ENCODE measurements at regions not wholly inside any gene's neighbourhood (a gene's known extent, or its start where the extent isn't known, plus 50 kb on each side); places are given as distances from the start of the nearest gene placed in this dataset.

GRCh38 chr7:52565974-52566373 lies 469.5 kb upstream of the POM121L12 start:
- Histone ChIP-seq H3K36me3 (ENCODE audit: control insufficient read depth in 2 of 2, insufficient read depth in 1 of 2, low read length in 2 of 2) (no peaks in the 10 kb centered on the region), H3K9me3 (ENCODE audit: control insufficient read depth, insufficient read depth, low read depth, low read length) (no peaks in the 10 kb centered on the region), H3K4me3 (ENCODE audit: low read depth, low read length) (no peak overlapping the region), H3K4me1 (ENCODE audit: control insufficient read depth, insufficient read depth, low read length) (no peaks in the 10 kb centered on the region), H3K27ac (ENCODE audit: extremely low read depth, low read depth, low read length) (no peak overlapping the region)
- ChIA-PET CTCF (no interaction called here), POLR2A (no interaction called here)
- TF ChIP-seq ZNF837 (tag by site-specific recombination; IDR thresholded peaks at IDR 0.05), result no peak
- no peak for TF ChIP-seq ZNF26 (tag by site-specific recombination; IDR thresholded peaks at IDR 0.05)
- no peak for TF ChIP-seq ZNF391 (tag by site-specific recombination; IDR thresholded peaks at IDR 0.05; ENCODE audit: borderline replicate concordance, low read depth)
- no peak for TF ChIP-seq ZBTB17 (tag by site-specific recombination; IDR thresholded peaks at IDR 0.05)
- no peak for TF ChIP-seq ZNF354C (tag by site-specific recombination; IDR thresholded peaks at IDR 0.05; ENCODE audit: borderline replicate concordance, low read depth)
- TF ChIP-seq ZNF530 (tag by site-specific recombination; IDR thresholded peaks at IDR 0.05; ENCODE audit: low read depth), result no peak
- no peak for TF ChIP-seq ZNF488 (tag by site-specific recombination; IDR thresholded peaks at IDR 0.05)
- no peak for TF ChIP-seq PRDM2 (tag by site-specific recombination; IDR thresholded peaks at IDR 0.05; ENCODE audit: borderline replicate concordance)
- TF ChIP-seq ZNF791 (tag by site-specific recombination; IDR thresholded peaks at IDR 0.05), result no peak
- TF ChIP-seq ZBTB21 (tag by site-specific recombination; IDR thresholded peaks at IDR 0.05), result no peak
- no peak for TF ChIP-seq ZNF140 (tag by site-specific recombination; IDR thresholded peaks at IDR 0.05)
- TF ChIP-seq ZNF629 (tag by site-specific recombination; IDR thresholded peaks at IDR 0.05), result no peak

GRCh38 chr7:52555805-52556204 lies 479.6 kb upstream of the POM121L12 start:
- no peaks in the 10 kb centered on the region for H3K36me3 ChIP-seq (ENCODE audit: control insufficient read depth in 2 of 2, insufficient read depth in 1 of 2, low read length in 2 of 2)
- H3K9me3 ChIP-seq (ENCODE audit: control insufficient read depth, insufficient read depth, low read depth, low read length), result no peaks in the 10 kb centered on the region
- CTCF ChIA-PET, result no interaction called here
- no peaks in the 10 kb centered on the region for H3K4me1 ChIP-seq (ENCODE audit: control insufficient read depth, insufficient read depth, low read length)
- no peak overlapping the region for H3K4me3 ChIP-seq (ENCODE audit: low read depth, low read length)
- POLR2A ChIA-PET, result no interaction called here
- no peak overlapping the region for H3K27ac ChIP-seq (ENCODE audit: extremely low read depth, low read depth, low read length)
- TF ChIP-seq SP7 (tag by site-specific recombination; IDR thresholded peaks at IDR 0.05) (no peak), ZNF600 (tag by site-specific recombination; IDR thresholded peaks at IDR 0.05) (no peak), ZBTB49 (tag by site-specific recombination; IDR thresholded peaks at IDR 0.05; ENCODE audit: low read depth) (no peak), ZNF433 (tag by site-specific recombination; IDR thresholded peaks at IDR 0.05; ENCODE audit: low read depth) (no peak), ZNF561 (tag by site-specific recombination; IDR thresholded peaks at IDR 0.05; ENCODE audit: borderline replicate concordance) (no peak), KLF9 (tag by site-specific recombination; IDR thresholded peaks at IDR 0.05; ENCODE audit: low read depth) (no peak), ZNF692 (tag by site-specific recombination; IDR thresholded peaks at IDR 0.05) (no peak), ZFP41 (tag by site-specific recombination; IDR thresholded peaks at IDR 0.05; ENCODE audit: borderline replicate concordance) (no peak), ZNF596 (tag by site-specific recombination; IDR thresholded peaks at IDR 0.05) (no peak), SETDB1 (IDR thresholded peaks at IDR 0.05; ENCODE audit: insufficient read length, low read length) (no peak), ZNF704 (tag by site-specific recombination; IDR thresholded peaks at IDR 0.05) (no peak)

Data from HEK293 (cell line).